GM18907 (cell line): ENCODE measurements at regions not wholly inside any gene's neighbourhood (a gene's known extent, or its start where the extent isn't known, plus 50 kb on each side); places are given as distances from the start of the nearest gene placed in this dataset.
A peak's percentile ranks its signal among the peaks of the same experiment; 100 is the strongest.
"Not testable (repeated sequence)": the region's sequence is repeated elsewhere in the genome, so short reads cannot be mapped to it uniquely, and the experiment has no call there.

Source experiments
- ATAC-seq: cut with Tn5 transposase; IDR thresholded peaks from one replicate; pipeline ENCODE4 v1.9.1; 2021; ENCODE audit warnings: mild to moderate bottlenecking, moderate library complexity; ENCODE audit not compliant: unreplicated experiment

GRCh38 chr6:151671195-151671594 lies 136.3 kb upstream of the ESR1 start:
- no peak for ATAC-seq

GRCh38 chr6:151674578-151674977 lies 132.9 kb upstream of the ESR1 start:
- no peak for ATAC-seq

GRCh38 chr6:151675746-151676459 lies 131.6 kb upstream of the ESR1 start:
- ATAC-seq, result peak; percentile 92

- ATAC-seq, result no peak
These were observed 131.0 kb upstream of the ESR1 start for GRCh38 chr6:151676460-151676945.

DNA sequence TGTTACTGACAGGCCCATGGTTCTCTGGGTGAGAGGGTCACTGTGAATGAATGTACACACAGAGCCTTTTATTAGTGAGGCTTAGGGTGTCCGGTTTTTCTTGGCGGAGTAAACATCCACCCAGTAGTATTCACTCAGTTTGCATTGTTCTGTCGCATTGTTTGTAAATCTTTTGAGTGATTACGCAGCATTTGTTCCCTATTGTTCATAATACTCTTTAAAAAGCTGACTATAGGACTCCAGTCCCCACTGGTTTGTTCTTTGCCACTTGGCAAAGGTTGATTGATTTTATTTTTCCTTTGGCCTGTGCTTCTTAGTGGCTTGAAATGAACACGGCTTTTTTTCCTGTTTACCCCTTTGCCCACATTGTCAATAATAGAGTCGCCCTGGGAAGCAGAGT lies 130.1 kb upstream of the ESR1 start:
- no peak for ATAC-seq

DNA sequence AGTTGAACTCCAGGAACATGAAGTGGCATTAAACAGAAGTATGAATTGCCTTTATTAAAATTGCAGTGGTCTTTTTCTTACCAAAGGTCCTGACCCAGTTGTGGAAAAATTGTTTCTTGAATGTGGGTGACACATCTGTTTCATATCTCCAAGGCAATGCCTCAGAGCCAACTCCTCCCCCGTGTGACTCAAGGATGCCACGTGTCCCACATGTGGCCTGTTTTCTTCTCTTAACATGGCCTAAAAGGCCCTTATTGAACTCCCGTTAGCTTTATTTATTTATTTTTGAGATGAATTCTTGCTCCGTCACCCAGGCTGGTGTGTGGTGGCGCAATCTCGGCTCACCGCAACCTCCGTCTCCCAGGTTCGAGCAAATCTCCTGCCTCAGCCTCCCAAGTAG lies 128.4 kb upstream of the ESR1 start:
- no peak for ATAC-seq

DNA sequence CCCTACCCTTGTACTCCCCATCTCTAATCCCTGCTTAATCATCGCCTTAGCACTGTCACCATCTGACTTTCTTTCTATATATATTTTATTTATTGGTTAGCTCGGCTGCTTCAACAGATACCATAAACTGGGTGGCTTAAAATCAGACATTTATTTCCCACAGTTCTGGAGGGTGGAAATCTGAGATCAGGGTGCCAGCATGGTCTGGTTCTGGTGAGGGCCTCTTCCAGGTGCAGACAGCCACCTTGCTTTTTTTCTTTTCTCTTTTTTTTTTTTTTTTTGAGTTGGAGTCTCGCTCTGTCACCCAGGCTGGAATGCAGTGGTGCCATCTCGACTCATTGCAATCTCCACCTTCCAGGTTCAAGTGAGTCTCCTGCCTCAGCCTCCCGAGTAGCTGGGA lies 127.5 kb upstream of the ESR1 start:
- ATAC-seq, result no peak

DNA sequence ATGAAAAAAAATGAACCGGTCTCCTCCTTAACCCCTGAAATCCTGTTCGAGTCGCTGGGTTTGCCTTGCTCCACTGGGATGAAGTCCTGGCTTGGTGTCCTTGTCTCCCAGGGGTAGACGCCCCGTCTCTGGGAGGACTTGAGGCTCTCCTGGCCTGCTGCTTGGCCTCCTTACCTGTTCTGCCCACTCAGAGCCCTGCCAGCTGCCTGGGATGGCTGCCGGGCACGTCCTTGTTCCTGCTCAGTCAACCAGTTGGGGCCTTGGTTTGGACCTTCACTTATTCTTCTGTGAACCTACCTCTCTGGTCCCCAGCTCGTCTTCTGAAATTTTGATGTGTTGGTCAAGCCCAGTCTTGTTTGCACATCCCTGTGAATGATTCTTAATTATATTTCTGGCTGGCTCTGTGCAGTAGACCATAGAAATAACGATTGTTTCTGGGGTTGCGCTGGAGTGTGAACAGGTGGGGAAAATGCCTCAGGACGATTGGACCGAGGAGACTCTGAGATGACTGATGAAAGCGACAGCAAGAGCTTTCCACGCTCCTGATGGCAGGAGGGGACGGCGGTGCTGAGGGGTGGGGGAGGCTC lies 126.5 kb upstream of the ESR1 start:
- ATAC-seq, result no peak

DNA sequence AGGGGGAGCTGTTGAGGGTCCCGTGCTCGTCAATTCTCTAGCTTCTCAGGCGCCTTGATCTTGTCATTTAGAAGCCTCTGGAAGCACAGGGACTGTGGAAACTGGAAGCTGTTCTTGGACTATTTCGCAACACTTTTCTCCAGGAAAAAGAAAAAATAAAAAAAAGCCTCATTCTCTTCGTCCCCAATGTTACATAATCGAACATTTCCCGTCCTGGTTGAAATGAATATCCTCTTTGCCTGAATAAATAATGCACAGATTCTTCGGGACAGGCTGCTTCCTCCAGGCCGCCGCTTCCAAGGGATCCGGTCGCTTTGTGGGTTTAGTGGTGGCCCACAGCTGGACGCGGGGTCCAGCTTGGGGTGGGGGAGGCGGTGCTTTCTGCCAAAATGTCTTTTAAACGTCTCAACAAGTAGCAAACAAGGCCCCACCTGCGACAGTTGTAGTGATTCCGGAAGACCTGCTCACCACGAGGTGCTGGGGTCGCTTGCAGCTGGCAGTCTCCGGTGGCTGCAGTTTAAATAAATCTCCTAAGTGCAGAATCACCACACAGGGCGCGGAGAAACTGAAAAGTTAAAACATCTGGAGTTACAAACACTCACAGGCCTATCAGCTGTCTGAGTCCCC lies 125.9 kb upstream of the ESR1 start:
- ATAC-seq, result no peak

DNA sequence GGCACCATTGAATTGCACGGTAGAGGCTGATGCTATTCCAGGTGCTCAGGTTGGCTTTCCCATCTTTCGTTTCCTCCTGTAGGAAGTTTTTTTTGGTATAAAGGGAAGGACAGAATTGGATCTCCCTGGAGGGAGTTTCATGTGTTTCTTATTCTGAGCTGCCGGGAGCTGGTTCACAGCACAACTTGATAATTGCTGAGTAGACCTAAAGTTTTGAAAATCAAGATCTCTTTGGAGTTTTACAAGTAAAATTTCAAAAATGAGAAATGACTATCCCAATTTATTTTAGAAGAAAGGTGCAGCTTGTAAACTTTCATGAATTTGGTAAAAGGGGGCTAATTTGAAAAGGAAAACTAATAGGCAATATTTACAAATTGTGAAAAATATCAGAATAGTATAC lies 125.2 kb upstream of the ESR1 start:
- no peak for ATAC-seq

GRCh38 chr6:151682922-151683321 lies 124.6 kb upstream of the ESR1 start:
- no peak for ATAC-seq

DNA sequence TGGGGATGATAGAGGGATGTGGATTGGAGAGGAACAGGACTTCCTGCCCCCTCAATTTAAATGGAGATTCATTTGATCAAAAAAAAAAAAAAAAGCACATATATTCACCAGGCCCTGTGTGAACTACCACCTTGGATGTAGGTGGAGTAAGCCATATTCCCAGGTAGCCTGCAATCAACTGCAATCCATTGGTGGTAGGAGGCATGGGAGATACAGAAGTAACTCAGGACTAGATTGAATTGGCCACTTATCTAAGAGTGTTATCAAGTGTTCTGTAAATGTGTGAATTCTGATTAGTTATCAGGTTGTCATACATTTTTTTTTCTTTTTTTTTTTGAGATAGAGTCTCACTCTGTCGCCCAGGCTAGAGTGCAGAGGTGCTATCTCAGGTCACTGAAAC lies 124.1 kb upstream of the ESR1 start:
- no peak for ATAC-seq

DNA sequence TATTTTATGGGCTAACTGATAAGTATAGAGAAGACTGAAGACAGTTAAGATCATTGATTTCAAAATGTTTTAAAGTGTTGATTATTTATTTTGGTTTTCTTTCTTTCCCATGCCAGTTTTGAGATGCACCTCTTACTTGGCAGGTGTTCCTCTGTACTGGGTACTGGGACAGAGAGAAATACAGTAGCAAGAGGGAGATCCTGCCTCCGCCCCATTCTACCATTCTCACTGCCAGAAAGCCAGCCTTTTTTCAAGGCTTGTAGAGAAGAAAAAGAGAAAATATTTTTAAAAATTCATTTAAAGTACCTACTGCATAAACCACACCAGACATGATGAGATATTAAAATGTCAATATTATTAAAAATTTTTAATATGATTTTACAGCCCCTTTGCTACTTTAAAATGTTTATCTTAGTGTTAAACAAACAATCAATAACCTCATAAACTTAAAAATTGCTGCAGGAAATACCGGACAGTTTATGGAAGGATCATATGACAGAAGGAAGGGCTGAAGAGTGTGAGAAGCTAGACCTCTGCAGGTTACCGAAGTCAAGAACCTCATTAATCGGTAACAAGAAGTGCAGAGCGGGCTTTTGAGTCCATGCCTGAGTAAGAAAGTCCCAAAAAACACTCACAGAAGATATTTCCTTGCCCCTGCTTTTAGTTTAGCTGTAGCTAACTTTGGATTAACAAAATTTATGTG lies 117.8 kb upstream of the ESR1 start:
- ATAC-seq, result no peak

DNA sequence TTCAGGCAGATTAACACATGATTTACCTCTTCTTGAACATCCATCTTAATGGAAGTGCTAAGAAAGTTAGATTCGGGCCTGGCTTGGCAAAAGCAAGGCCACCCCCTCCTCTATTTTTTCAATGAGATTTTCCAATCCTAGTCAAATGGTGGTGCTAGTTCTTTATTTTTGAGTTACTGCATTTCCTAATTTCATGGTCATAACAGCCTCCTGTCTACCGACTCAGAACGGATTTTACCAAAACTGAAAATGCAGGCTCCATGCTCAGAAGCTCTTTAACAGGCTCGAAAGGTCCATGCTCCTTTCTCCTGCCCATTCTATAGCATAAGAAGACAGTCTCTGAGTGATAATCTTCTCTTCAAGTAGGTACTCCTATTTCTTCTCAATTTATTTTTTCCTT lies 117.2 kb upstream of the ESR1 start:
- ATAC-seq, result no peak

DNA sequence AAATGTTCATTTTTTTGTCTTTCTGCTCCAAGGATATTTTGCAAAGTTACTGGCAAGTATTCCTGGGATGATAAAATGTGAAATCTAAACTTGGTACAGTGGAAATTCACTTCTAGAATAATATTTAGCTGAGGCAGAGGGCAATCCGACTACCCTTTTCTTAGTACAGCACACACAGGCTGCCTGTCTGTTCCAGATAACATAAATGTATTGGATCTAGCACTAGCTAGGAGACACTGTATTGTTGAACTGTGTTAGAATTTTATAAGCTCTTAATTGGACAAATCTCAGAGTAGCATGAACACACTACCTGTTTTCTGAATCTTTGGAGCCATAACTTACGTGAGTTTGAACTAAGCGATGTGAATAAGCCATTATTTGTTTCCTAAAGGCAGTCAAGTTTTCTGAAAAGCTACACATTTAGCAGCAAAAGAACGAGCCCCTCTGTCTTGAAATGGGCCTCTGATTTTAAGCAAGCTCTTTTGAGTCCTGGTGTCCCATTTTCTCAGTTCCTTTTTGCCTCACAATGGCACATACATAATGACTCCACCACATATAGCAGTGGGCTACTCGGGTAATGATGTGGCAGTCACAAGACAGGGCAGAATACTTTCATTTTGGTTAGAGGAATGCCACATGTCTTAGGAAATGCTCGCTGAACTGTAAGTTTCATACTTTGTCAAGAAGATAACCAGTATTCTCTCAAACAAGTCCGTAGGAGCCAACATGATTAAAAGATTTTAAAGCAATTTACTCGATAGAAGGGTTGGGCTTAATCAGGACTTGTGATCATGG lies 116.5 kb upstream of the ESR1 start:
- peak; percentile 98 for ATAC-seq

DNA sequence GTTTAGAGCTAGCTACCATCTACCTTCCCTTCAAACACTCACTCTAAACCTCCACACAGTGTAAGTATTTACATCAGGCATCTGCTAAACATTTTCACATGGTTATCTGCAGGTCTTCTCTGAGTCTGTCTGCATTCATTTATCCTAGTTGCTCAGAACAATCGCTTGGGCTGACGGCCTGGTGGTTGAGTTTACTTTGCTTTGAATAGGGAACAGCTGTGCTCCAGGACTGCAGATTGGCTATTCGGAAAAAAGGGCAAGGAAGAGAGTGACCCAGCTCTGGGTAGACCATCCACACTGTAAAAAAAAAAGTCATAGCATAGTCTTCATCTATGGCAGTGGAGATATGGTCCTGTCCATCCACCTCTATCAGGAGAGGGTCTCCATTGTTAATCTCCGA lies 115.3 kb upstream of the ESR1 start:
- no peak for ATAC-seq

GRCh38 chr6:151693366-151693765 lies 114.1 kb upstream of the ESR1 start:
- no peak for ATAC-seq

DNA sequence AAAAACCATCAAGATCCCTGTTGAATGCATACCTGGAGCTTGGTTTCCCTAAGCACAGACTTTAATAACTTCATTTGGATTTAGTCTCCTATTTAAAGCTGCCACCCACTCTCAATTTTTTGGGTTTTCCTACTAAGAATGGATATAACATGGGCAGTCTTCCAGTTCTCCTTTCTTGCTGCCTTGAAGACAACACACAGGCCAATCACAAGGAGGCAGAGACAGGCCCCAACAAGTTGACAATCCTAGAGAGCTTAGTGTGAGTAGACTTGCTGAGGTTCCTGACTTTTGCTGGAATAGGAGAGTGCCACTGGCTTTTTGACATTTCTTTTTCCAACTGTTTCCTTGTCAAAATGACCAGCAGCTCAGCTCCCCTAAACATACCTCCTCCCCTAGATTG lies 112.3 kb upstream of the ESR1 start:
- ATAC-seq, result no peak

- not testable (repeated sequence) for ATAC-seq
These were observed 111.2 kb upstream of the ESR1 start for GRCh38 chr6:151696302-151696701.

- no peak for ATAC-seq
These were observed 108.4 kb upstream of the ESR1 start for GRCh38 chr6:151698931-151699700.
